HG02852 (cell line): ENCODE measurements at regions not wholly inside any gene's neighbourhood (a gene's known extent, or its start where the extent isn't known, plus 50 kb on each side); places are given as distances from the start of the nearest gene placed in this dataset.
"Not testable (repeated sequence)": the region's sequence is repeated elsewhere in the genome, so short reads cannot be mapped to it uniquely, and the experiment has no call there.

Source experiments
- ATAC-seq: cut with Tn5 transposase; IDR thresholded peaks from one replicate; pipeline ENCODE4 v1.9.1; 2021; ENCODE audit warnings: mild to moderate bottlenecking, moderate library complexity; ENCODE audit not compliant: unreplicated experiment

GRCh38 chr4:141290771-141291170 lies 70.1 kb downstream of the ZNF330 start:
- ATAC-seq, result no peak

GRCh38 chr4:141294306-141294705 lies 73.6 kb downstream of the ZNF330 start:
- no peak for ATAC-seq

DNA sequence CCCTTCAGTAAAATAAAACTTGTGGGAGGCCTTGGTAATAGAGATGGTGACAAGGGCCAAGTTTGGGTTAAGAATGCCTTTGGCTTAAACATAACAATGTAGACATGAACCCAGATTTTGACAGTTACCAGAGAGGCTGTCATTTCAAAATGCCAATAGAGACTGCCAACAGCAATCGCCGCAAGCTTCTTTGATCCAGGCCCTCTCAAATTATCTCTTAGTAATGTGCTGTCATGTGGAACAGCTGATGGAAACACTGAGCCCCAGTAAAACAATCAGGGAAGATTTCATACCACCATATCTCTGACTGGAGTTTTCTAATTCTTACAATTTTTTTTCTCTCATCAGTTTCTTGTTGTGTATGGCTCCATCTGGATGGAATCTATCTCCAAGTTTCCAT lies 80.5 kb downstream of the ZNF330 start:
- ATAC-seq, result no peak

DNA sequence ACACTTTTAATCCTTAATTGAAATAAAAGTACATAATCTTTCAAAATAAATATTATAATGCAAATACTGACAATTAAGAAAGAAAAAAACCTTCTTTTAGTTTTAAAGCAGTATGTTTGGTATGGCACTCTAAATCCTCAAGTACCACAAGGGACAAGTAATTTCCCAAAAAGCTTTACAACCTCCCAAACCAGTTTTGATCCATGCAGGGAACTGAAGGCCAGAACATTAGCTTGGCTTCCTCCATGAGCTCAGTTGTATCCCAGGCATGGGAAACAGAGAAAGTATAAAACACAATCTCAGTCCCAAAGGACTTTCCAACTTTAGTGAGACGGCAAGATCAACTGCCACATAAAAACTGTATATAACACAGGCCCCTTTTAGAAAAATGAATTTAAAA lies 82.2 kb downstream of the ZNF330 start:
- no peak for ATAC-seq

- ATAC-seq, result no peak
Measured at GRCh38 chr4:141304346-141304745, 83.7 kb downstream of the ZNF330 start.

DNA sequence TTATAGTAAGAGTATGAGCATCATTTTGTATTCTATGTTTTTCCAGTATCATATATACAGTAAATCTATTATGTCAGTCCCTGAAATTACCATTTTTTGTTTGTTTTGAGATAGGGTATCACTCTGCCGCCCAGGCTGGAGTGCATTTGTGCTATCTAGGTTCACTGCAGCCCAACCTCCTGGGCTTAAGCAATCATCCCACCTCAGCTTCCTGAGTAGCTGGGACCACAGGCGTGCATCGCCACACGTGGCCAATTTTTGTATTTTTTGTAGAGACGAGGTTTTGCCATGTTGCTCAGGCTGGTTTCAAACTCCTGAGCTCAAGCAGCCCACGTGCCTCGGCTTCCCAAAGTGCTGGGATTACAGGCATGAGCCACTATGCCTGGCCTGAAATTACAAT lies 85.6 kb downstream of the ZNF330 start:
- no peak for ATAC-seq

- peak; percentile 100 for ATAC-seq
Measured at GRCh38 chr4:141307241-141307689, 86.6 kb downstream of the ZNF330 start.

DNA sequence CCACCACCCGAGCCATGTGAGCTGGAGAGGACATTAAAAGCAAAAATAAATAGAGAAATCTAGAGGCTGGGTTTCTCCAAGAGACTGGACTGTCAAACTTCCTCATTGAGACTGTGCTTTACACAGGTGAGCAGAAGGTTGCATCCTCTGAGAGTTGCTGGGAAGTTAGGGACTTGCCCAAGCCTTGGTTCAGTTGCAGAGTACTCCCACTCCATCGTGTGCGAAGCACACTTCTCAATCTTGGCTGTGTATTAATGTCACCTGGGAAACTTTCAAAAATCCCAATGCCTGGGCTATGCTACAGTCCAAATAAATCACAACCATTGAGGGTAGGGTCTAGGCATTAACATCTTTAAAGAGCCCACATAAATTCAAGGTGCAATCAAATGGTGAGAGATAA lies 89.2 kb downstream of the ZNF330 start:
- ATAC-seq, result no peak

DNA sequence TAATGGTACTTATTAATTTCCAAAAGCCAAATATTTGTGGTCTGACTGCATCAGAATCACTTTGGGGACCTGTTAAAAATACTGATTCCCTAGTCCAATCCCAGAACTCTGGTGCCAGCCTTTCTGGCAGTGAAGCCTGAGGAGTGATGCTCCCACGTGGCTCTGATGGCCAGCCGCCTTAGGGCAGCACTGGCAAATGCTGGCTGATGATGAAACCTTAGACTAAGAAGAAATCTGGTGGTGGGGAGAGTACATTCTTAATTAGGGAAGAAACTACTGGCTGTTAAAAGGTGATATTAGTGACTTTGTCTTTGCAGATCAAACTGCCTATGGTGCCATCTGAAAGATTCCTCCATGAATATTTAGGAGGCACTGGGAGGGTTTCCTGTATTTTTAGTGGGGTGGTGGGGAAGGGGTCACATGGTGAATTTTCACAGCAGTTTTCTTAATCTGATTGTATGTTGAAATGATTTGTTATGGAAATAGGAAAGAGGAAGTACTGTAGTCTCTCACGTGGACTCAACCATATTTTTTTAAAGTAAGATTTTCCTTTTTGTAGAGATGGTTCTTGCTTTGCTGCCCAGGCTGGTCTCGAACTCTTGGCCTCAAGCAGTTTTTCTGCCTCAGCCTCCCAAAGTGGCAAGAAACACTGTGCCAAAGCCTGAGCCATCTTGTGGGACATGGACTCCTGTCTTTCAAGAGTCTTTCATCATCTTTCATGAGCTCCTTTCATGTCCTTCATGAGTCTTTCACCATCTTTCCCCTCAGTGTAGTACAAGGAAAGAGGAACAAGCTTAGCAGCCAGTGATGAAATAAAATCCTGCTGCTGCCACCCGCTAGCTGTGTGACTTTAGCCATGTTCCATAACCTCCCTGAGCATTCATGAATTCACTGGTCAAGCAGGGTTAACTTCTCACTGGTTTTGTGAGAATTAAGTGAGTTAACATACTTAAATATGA lies 90.8 kb downstream of the ZNF330 start:
- no peak for ATAC-seq

GRCh38 chr4:141314627-141315026 lies 93.9 kb downstream of the ZNF330 start:
- ATAC-seq, result no peak

DNA sequence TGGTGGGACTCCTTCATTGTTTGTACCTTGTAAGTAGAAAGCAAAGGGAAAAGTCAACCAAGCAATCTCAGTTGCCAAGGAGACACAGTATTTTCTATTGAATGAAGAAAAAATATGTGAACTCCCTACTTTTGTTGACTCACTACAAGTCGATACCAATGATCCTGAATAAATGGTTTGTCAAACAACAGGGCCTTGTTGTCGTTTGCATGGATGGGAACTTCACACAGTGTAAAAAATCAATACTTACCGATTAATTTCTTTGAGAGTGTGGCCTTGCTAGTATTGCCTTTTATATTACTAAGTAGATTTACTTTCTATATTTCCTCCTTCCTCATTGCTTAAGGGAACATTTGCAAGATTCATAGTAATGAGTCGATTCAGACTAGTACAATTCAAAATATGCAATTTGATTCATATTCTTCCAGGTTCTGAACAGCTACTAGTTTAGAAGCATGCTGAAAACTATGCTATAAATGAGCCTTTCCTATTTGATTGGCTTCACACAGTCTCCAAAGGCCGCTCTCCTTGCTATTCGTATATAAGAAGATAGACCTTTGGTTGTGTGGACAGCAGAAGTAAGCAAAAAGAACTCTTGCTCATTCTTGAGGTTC lies 108.0 kb downstream of the ZNF330 start:
- no peak for ATAC-seq

- no peak for ATAC-seq
Measured at GRCh38 chr4:141329174-141329569, 108.5 kb downstream of the ZNF330 start.

- ATAC-seq, result no peak
Measured at GRCh38 chr4:141330616-141331015, 109.9 kb downstream of the ZNF330 start.

GRCh38 chr4:141331534-141332358 lies 111.1 kb downstream of the ZNF330 start:
- ATAC-seq, result no peak

GRCh38 chr4:141332359-141333181 lies 111.9 kb downstream of the ZNF330 start:
- ATAC-seq, result not testable (repeated sequence)

DNA sequence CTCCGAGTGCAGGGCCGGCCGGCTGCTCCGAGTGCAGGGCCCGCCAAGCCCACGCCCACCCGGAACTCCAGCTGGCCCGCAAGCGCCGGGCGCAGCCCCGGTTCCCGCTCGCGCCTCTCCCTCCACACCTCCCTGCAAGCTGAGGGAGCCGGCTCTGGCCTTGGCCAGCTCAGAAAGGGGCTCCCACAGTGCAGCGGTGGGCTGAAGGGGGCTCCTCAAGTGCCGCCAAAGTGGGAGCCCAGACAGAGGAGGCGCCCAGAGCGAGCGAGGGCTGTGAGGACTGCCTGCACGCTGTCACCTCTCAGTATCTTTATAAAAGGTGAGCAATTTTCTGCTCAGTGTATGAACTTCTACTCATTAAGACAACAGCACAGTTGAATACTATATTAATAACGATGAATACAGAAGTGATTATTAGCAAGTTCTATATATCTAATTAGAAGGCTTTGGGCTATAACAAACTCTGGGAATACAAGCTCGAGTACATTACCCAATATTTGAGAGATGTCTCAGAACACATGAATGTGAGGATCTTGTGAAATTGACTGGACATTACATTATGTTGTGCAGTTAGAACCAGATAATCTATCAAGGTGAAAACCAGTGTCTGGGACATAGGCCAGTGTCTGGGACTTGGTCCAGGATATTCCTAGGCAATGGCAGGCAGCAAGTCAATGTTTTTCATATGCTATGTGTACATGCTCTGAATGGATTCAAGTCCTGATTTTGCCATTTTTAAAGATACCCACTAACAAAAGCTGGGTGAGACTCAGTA lies 112.9 kb downstream of the ZNF330 start:
- ATAC-seq, result not testable (repeated sequence)

GRCh38 chr4:141335166-141335565 lies 114.5 kb downstream of the ZNF330 start:
- no peak for ATAC-seq

DNA sequence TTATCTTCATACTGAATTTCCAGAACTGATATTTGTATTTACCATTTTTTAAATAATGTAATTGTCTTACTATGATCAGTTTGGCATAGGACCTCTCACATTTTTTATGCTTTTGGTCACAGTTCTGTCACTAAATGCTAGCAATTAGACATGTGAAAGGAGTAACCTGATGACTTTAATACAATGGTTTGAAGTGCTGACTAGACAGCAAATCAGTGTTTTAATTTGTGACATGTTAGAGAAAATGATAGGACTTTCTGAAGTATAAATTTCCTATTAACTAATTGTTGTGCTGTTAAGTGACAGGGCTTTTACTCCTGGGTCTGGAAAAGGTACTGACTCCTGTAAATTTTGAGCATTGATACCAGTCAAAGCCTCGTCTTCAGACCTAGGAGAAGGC lies 117.5 kb downstream of the ZNF330 start:
- no peak for ATAC-seq

DNA sequence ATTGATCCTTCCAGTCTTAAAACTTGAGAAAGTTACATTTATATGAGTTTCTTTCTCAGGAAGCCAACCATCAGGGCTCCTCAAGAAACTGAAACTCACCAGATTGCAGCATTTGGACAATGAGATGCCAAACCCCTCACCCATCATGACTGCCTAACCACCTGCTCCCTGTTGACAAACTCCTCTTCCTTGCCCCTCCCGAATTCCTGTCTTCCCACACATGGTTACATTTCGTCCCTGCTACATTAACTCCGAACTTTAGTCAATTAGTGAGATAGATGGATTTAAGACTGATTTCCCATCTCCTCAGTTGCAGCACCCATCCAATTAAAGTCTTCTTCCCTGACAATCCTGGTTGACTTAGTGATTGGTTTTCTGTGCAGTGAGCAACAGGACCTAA lies 118.7 kb downstream of the ZNF330 start:
- no peak for ATAC-seq

DNA sequence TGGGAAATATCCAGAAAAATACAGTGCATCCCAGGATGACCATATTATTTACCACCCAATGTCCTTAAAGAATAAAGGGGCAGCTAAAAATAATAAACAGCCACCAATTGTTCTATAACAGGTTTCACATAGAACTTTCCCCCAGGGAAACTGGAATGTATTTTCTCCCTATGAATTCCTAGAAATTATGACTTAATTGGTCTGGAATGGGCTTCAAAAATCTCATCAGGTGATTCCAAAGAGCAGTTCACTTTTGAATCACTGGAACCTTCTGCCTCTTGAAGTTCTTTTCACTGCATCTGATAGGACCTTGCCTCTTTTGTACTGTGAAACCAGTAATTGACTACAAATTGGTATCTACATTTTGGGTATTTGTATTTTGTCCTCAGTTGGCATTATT lies 119.3 kb downstream of the ZNF330 start:
- ATAC-seq, result no peak
